ENCODE measurements at regions not wholly inside any gene's neighbourhood (a gene's known extent, or its start where the extent isn't known, plus 50 kb on each side); places are given as distances from the start of the nearest gene placed in this dataset.

DNA sequence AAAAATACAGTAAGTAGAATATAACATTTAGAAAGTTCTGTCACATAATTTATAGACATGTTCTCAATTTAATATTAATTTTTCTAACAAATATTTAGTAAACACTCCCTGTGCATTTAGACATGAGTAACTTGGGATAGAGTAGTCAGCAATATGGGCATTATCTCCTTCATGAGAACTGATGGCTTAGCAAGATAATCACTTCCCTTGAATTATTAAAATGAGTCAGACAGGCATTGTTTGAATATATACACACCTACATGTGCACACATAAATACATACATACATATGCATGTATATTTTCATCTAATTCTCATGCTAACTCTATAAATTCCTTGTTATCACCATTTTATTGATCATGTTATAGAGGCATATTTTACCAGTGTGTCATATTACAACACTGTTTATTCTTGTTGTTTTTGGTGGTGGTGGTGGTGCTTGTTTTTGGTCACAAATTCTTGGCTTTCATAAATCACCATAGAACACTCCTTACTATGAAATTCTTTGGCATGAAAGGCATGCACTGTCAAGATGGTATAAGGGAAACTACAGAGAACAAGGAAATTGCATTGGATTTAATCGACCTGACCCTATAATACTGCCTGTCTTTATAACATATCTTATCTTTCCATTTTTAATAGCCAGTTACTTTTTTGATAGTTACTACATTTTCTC lies 434.5 kb upstream of the MANEA start:
- intact Hi-C loops (cut with DNase I): no loop called here
- no peaks in the 10 kb centered on the region for H3K27me3 ChIP-seq
- H3K9me3 ChIP-seq: no peaks in the 10 kb centered on the region
- WGBS, 3 donors: 55 to 65% (median 64%) methylated on average over 1 of the region's 1 CpG
- TF ChIP-seq, protein P1, sequence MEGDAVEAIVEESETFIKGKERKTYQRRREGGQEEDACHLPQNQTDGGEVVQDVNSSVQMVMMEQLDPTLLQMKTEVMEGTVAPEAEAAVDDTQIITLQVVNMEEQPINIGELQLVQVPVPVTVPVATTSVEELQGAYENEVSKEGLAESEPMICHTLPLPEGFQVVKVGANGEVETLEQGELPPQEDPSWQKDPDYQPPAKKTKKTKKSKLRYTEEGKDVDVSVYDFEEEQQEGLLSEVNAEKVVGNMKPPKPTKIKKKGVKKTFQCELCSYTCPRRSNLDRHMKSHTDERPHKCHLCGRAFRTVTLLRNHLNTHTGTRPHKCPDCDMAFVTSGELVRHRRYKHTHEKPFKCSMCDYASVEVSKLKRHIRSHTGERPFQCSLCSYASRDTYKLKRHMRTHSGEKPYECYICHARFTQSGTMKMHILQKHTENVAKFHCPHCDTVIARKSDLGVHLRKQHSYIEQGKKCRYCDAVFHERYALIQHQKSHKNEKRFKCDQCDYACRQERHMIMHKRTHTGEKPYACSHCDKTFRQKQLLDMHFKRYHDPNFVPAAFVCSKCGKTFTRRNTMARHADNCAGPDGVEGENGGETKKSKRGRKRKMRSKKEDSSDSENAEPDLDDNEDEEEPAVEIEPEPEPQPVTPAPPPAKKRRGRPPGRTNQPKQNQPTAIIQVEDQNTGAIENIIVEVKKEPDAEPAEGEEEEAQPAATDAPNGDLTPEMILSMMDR (IDR thresholded peaks at IDR 0.05): no peak
- no peak for TF ChIP-seq EP300 (IDR thresholded peaks at IDR 0.05)
- no peak for TF ChIP-seq POLR2A (IDR thresholded peaks at IDR 0.05)
- H3K36me3 ChIP-seq: no peaks in the 10 kb centered on the region
- H3K4me3 ChIP-seq: no peak overlapping the region
- no peaks in the 10 kb centered on the region for H3K4me1 ChIP-seq (ENCODE audit: insufficient read depth)
- H3K27ac ChIP-seq: no peak overlapping the region
- DNase-seq: no peak

DNA sequence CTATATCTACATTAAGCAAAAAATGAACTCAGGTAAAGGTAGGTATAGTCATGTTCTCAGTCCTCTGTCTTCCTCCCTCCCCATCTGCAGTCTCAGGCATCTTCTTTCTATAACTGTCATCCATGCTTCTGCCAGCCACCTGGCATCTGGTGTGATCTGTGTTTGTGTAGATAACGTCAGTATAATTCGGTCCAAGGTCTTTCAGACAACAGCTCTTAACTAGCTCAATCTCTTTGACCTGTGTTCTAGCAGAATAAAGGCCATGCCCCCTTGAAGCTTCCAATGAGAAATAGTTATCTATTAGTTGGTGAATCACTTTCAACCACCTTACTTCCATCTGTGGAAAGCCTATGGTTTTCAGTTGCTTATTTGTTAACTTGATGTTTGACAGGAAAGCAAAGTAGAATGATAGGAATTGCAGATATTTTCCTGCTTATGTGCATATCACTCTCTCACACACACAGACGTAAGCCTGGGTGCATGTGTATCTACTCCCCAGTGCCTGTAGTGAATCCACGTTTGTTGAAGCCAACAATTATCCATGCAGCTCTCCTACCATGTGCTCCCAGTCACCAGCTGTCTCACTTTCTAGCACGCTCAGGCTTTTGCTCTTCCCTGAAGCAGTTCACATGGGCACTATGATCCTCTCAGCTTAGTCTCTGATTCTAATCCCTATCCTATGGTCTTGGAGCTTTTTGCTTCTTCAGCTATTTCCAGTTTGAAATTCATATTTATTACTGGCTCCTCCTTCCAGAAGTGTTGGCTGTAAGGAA lies 433.7 kb upstream of the MANEA start:
- intact Hi-C loops (cut with DNase I): no loop called here
- TF ChIP-seq, protein P1 (IDR thresholded peaks at IDR 0.05): no peak
- TF ChIP-seq POLR2A (IDR thresholded peaks at IDR 0.05) (no peak), EP300 (IDR thresholded peaks at IDR 0.05) (no peak)
- Histone ChIP-seq H3K4me1 (ENCODE audit: insufficient read depth) (no peaks in the 10 kb centered on the region), H3K27ac (no peak overlapping the region), H3K27me3 (no peaks in the 10 kb centered on the region), H3K36me3 (no peaks in the 10 kb centered on the region), H3K9me3 (no peaks in the 10 kb centered on the region), H3K4me3 (no peak overlapping the region)
- whole genome bisulfite sequencing, 3 donors: 27 to 57% (median 38%) methylated on average over 5 of the region's 5 CpGs
- DNase-seq: no peak

DNA sequence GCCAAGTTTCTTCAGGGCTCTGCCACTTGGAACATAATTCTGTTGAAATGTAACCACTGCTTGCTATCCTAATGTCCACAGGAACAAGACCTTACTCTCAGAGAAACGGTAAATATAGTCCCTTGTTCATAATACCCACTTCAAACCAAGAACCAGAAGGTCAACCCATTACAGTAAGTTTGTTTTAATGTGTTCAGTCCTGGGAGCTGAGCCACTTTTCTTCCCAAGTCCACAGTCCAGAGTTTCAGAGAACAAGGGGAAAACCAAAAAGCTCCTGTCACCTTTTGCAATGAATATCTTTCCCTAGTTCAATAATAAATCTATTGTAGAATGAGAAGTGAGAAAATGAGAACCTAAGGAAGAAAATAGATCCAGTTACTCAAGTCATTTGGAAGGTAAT lies 431.9 kb upstream of the MANEA start:
- WGBS, 3 donors: 60 to 66% (median 61%) methylated on average over 1 of the region's 1 CpG
- no peaks in the 10 kb centered on the region for H3K9me3 ChIP-seq
- no peaks in the 10 kb centered on the region for H3K36me3 ChIP-seq
- no peak for TF ChIP-seq POLR2A (IDR thresholded peaks at IDR 0.05)
- intact Hi-C loops (cut with DNase I): no loop called here
- no peaks in the 10 kb centered on the region for H3K27me3 ChIP-seq
- H3K4me1 ChIP-seq (ENCODE audit: insufficient read depth): no peaks in the 10 kb centered on the region
- no peak overlapping the region for H3K27ac ChIP-seq
- no peak overlapping the region for H3K4me3 ChIP-seq
- DNase-seq: no peak

DNA sequence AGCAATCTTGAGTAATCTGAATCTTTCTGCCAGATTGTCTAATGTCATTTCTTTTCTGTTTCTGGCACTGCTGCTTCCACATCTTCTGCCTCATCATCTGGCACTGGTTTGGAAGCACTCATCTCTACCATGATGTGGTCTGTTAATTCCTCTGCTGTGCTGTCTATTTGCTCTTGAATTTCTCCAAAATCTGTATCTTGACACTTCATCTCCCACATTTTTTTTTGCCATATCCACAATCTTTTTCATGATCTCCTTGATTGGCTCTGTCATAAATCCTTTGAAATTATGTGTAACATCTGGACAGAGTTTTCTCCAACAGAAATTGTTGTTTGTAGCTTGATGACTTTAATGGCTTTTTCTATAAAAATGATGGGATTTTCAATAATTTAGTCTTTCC lies 417.8 kb upstream of the MANEA start:
- DNase-seq: no peak
- Histone ChIP-seq H3K36me3 (no peaks in the 10 kb centered on the region), H3K4me1 (ENCODE audit: insufficient read depth) (no peaks in the 10 kb centered on the region), H3K4me3 (no peak overlapping the region), H3K27ac (no peak overlapping the region), H3K9me3 (no peaks in the 10 kb centered on the region), H3K27me3 (no peaks in the 10 kb centered on the region)
- intact Hi-C loops (cut with DNase I): no loop called here
- TF ChIP-seq POLR2A (IDR thresholded peaks at IDR 0.05): no peak
- TF ChIP-seq EP300 (IDR thresholded peaks at IDR 0.05): no peak
- TF ChIP-seq, protein P1 (IDR thresholded peaks at IDR 0.05): no peak

DNA sequence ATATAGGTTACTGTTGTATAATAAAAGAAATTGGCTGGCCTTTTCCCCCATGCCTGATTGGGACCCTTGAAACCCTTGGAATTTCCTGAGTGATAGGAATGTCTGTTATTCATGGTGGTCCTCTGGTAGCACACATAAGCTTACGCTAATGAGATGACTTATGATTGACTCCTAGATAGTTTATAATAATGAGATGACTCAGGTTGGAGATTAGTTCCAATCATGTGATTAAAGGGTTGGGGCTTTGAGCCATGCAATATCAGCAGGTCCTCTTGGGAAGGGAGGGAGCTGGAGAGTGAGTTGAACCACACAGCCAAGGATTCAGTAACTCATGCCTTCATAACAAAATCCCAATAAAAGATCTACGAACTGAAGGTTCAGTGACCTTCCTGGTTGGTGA lies 407.6 kb upstream of the MANEA start:
- DNase-seq: no peak
- H3K36me3 ChIP-seq: no peaks in the 10 kb centered on the region
- H3K27me3 ChIP-seq: no peaks in the 10 kb centered on the region
- intact Hi-C loops (cut with DNase I): no loop called here
- H3K4me1 ChIP-seq (ENCODE audit: insufficient read depth): no peaks in the 10 kb centered on the region
- TF ChIP-seq EP300 (IDR thresholded peaks at IDR 0.05): no peak
- no peak for TF ChIP-seq POLR2A (IDR thresholded peaks at IDR 0.05)
- TF ChIP-seq, protein P1 (IDR thresholded peaks at IDR 0.05): no peak
- no peak overlapping the region for H3K4me3 ChIP-seq
- no peak overlapping the region for H3K27ac ChIP-seq
- 30 to 65% (median 33%) methylated on average over 2 of the region's 2 CpGs for WGBS, 3 donors
- no peaks in the 10 kb centered on the region for H3K9me3 ChIP-seq

Data from ovary (tissue), 7 donors.